CD14-positive monocyte (primary cell): ENCODE measurements at regions not wholly inside any gene's neighbourhood (a gene's known extent, or its start where the extent isn't known, plus 50 kb on each side); places are given as distances from the start of the nearest gene placed in this dataset.

Experiments used
- DNase-seq, 3 donors: peaks; one replicate each; pipeline ENCODE4 v3.0.0-alpha.2; 2011 to 2022
- H2AFZ ChIP-seq: 2 replicates; pipeline ENCODE4 v1.6.0; 2012; ENCODE audit warnings: mild to moderate bottlenecking, low read depth, low read length, inconsistent platforms; ENCODE audit not compliant: insufficient read depth, poor library complexity, severe bottlenecking
- H3K27ac ChIP-seq, 2 donors: 1 replicate in 1 of 2; 2 replicates in 1 of 2; pipeline ENCODE4 v1.5.1; 2012 to 2013; ENCODE audit warnings: low read length in 2 of 2, control low read depth in 1 of 2, inconsistent platforms in 1 of 2, low read depth in 1 of 2, mild to moderate bottlenecking in 1 of 2
- H3K27me3 ChIP-seq, 2 donors: one replicate each; pipeline versions ENCODE4 v1.6.0 to v1.6.1; 2011 to 2013; ENCODE audit warnings: low read length in 2 of 2; ENCODE audit not compliant: control insufficient read depth in 2 of 2, insufficient read depth in 2 of 2
- H3K36me3 ChIP-seq, 2 donors: replicated peaks in 1 of 2; 1 replicate in 1 of 2; 2 replicates in 1 of 2; pipeline versions ENCODE4 v1.5.1 to v1.6.1; 2012 to 2013; ENCODE audit warnings: low read length in 2 of 2, control low read depth in 1 of 2, inconsistent platforms in 1 of 2, mild to moderate bottlenecking in 1 of 2; ENCODE audit not compliant: insufficient read depth in 2 of 2, control insufficient read depth in 1 of 2
- H3K4me1 ChIP-seq, 2 donors: 1 replicate in 1 of 2; 2 replicates in 1 of 2; pipeline versions ENCODE4 v1.5.1 to v1.6.1; 2012 to 2013; ENCODE audit warnings: low read length in 2 of 2, control low read depth in 1 of 2, inconsistent platforms in 1 of 2, mild to moderate bottlenecking in 1 of 2, moderate library complexity in 1 of 2; ENCODE audit not compliant: insufficient read depth in 2 of 2, control insufficient read depth in 1 of 2
- H3K4me2 ChIP-seq: replicated peaks from 2 replicates; pipeline ENCODE3; 2012; ENCODE audit warnings: low read length, moderate library complexity, mild to moderate bottlenecking; ENCODE audit not compliant: poor library complexity, severe bottlenecking; ENCODE audit errors: extremely low read depth
- H3K4me3 ChIP-seq, 3 experiments: fragments of 200-600 bp in 1 of 3; sonication (generic) in 1 of 3; replicated peaks in 1 of 3; 1 replicate in 2 of 3; 2 replicates in 1 of 3; pipeline ENCODE4 v1.5.1; 2011 to 2013; ENCODE audit warnings: low read length in 3 of 3, mild to moderate bottlenecking in 3 of 3, control low read depth in 2 of 3, low read depth in 2 of 3, inconsistent platforms in 1 of 3, moderate library complexity in 1 of 3
- H3K79me2 ChIP-seq: 2 replicates; pipeline ENCODE4 v1.6.0; 2012; ENCODE audit warnings: mild to moderate bottlenecking, control low read depth, inconsistent platforms, low read length, moderate library complexity; ENCODE audit not compliant: insufficient read depth
- H3K9ac ChIP-seq: 2 replicates; pipeline ENCODE4 v1.6.0; 2017; ENCODE audit warnings: low read length, mild to moderate bottlenecking; ENCODE audit not compliant: insufficient read depth, poor library complexity, severe bottlenecking
- H3K9me3 ChIP-seq, 2 donors: replicated peaks in 1 of 2; 1 replicate in 1 of 2; 2 replicates in 1 of 2; pipeline versions ENCODE4 v1.5.1 to v1.6.1; 2012 to 2013; ENCODE audit warnings: low read length in 2 of 2, control low read depth in 1 of 2; ENCODE audit not compliant: control insufficient read depth in 1 of 2, insufficient read depth in 1 of 2
- H4K20me1 ChIP-seq: 2 replicates; pipeline ENCODE4 v1.6.0; 2012; ENCODE audit warnings: mild to moderate bottlenecking, low read length, control low read depth, moderate library complexity; ENCODE audit not compliant: insufficient read depth
- H3K27ac Mint-ChIP-seq, 7 donors: one replicate each; pipeline ENCODE4 v1.8.0; 2020; ENCODE audit warnings: mild to moderate bottlenecking in 7 of 7, mixed read lengths in 7 of 7, moderate library complexity in 6 of 7, inconsistent platforms in 2 of 7
- H3K27me3 Mint-ChIP-seq, 3 donors: one replicate each; pipeline ENCODE4 v1.8.0; 2021 to 2022; ENCODE audit warnings: low read depth in 3 of 3, mild to moderate bottlenecking in 3 of 3, mixed read lengths in 3 of 3, moderate library complexity in 3 of 3, inconsistent platforms in 1 of 3
- H3K36me3 Mint-ChIP-seq, 2 donors: one replicate each; pipeline ENCODE4 v1.8.0; 2020; ENCODE audit warnings: mixed read lengths in 2 of 2, inconsistent platforms in 1 of 2, mild to moderate bottlenecking in 1 of 2
- H3K4me1 Mint-ChIP-seq: one replicate; pipeline ENCODE4 v1.8.0; 2020; ENCODE audit warnings: mild to moderate bottlenecking, mixed read lengths
- H3K4me3 Mint-ChIP-seq, 2 donors: one replicate each; pipeline ENCODE4 v1.8.0; 2020; ENCODE audit warnings: mild to moderate bottlenecking in 2 of 2, mixed read lengths in 2 of 2, moderate library complexity in 1 of 2
- H3K9me3 Mint-ChIP-seq, 7 donors: one replicate each; pipeline ENCODE4 v1.8.0; 2020 to 2022; ENCODE audit warnings: mixed read lengths in 7 of 7, mild to moderate bottlenecking in 6 of 7, moderate library complexity in 6 of 7, inconsistent platforms in 2 of 7
- CTCF ChIP-seq: fragments of 200-600 bp; IDR thresholded peaks from one replicate; pipeline ENCODE4 v1.8.0; 2022; ENCODE audit warnings: antibody characterized with exemption, mild to moderate bottlenecking
- WGBS: methylation state at CpG from one replicate; pipeline ENCODE4 v1.1.5; 2013; ENCODE audit warnings: missing lambda C conversion rate; ENCODE audit not compliant: insufficient coverage; 5-methylcytosine and 5-hydroxymethylcytosine counted together
- intact Hi-C, 2 donors: fragments of 100-400 bp; cut with micrococcal nuclease; formaldehyde crosslinking; loops; one replicate each; pipeline versions ENCODE4 v1.15.0 to v1.15.1; 2023

GRCh38 chr15:81619002-81619401, 245.0 kb upstream of the TMC3 start:
- TF ChIP-seq CTCF = no peak
- no CpG with 5 or more reads among the region's 4 CpGs for WGBS
- no peaks in the 10 kb centered on the region for H3K36me3 ChIP-seq
- H4K20me1 ChIP-seq = no peaks in the 10 kb centered on the region
- DNase-seq = no peak
- no peak overlapping the region for H3K4me3 Mint-ChIP-seq
- no peak overlapping the region for H3K9ac ChIP-seq
- H3K4me2 ChIP-seq = no peak overlapping the region
- H3K27me3 Mint-ChIP-seq = peaks cover 0 to 1% (median 1%) of the 10 kb centered on the region in 3 donors
- peak overlapping the region in 1 of 7 donors; percentile 37 for H3K27ac Mint-ChIP-seq
- H3K27me3 ChIP-seq = no peaks in the 10 kb centered on the region
- no peaks in the 10 kb centered on the region for H3K4me1 ChIP-seq
- no peak overlapping the region for H3K4me3 ChIP-seq
- peaks cover 0 to 12% (median 4%) of the 10 kb centered on the region in 7 donors for H3K9me3 Mint-ChIP-seq
- no peak overlapping the region for H2AFZ ChIP-seq
- H3K27ac ChIP-seq = no peak overlapping the region
- H3K36me3 Mint-ChIP-seq = no peaks in the 10 kb centered on the region
- no peaks in the 10 kb centered on the region for H3K79me2 ChIP-seq
- intact Hi-C loops = no loop called here
- no peaks in the 10 kb centered on the region for H3K4me1 Mint-ChIP-seq
- no peaks in the 10 kb centered on the region for H3K9me3 ChIP-seq

GRCh38 chr15:81612631-81613030, 238.6 kb upstream of the TMC3 start:
- H3K4me1 Mint-ChIP-seq = no peaks in the 10 kb centered on the region
- Histone ChIP-seq H3K36me3 (no peaks in the 10 kb centered on the region), H3K79me2 (no peaks in the 10 kb centered on the region), H3K4me3 (no peak overlapping the region), H3K9ac (no peak overlapping the region), H3K9me3 (no peaks in the 10 kb centered on the region), H4K20me1 (no peaks in the 10 kb centered on the region), H3K27me3 (no peaks in the 10 kb centered on the region), H3K4me2 (no peak overlapping the region), H3K4me1 (no peaks in the 10 kb centered on the region), H3K27ac (no peak overlapping the region), H2AFZ (no peak overlapping the region)
- DNase-seq = no peak
- no peak overlapping the region for H3K27ac Mint-ChIP-seq
- H3K9me3 Mint-ChIP-seq = peaks cover 0 to 2% (median 0%) of the 10 kb centered on the region in 7 donors
- H3K36me3 Mint-ChIP-seq = no peaks in the 10 kb centered on the region
- intact Hi-C loops = no loop called here
- no peak overlapping the region for H3K4me3 Mint-ChIP-seq
- 86% methylated on average over 1 of the region's 2 CpGs for WGBS
- peaks cover 1 to 4% (median 4%) of the 10 kb centered on the region in 3 donors for H3K27me3 Mint-ChIP-seq
- no peak for TF ChIP-seq CTCF
